ENCODE measurements at regions not wholly inside any gene's neighbourhood (a gene's known extent, or its start where the extent isn't known, plus 50 kb on each side); places are given as distances from the start of the nearest gene placed in this dataset.
A peak's percentile ranks its signal among the peaks of the same experiment; 100 is the strongest.

DNA sequence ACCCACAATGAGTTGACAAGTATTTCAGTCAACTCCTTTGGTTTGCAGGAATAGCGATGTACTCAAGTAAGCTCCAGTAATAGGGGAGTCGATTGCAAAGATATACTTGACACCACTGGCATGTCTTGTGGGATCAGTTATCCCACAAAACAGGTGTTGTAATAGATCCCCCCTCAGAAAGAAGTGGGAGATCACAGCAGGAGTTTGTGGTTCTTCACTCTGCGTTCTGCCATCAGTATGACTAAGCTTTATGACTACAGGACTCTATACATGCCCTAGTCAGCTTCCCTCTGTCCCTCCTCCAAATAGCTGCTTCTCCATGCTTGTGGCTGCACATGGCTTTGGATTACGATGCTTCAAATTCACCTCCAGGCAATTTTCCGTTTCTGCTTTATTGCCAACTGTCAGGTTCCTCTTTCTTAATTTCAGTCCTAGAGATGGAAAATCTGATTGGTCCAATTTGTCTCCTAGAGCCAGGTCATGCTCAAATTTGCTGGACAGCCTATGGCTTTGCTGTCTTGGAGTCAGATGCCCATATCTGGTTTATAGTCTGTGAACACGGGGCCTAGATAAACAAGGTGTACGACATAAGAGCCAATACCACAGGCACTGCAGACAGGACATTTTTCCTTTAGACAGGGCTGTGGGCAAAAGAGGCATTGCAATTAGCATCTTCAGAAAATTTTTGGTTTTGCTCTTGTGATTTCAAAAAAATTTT lies 221.7 kb downstream of the PAX3 start:
- Histone ChIP-seq H3K79me2 (ENCODE audit: control insufficient read depth, insufficient read depth, low read length) (no peaks in the 10 kb centered on the region), H3K4me2 (ENCODE audit: extremely low read depth, insufficient read depth, low read length) (no peak overlapping the region), H2AFZ (ENCODE audit: low read length) (no peak overlapping the region), H3K27ac (ENCODE audit: insufficient read depth, low read length) (no peak overlapping the region), H3K4me3 (replicated peaks in 1 of 4; ENCODE audit: control extremely low read depth in 1 of 4, insufficient read depth in 1 of 4, low read depth in 3 of 4, low read length in 4 of 4) (no peak overlapping the region), H3K36me3 (ENCODE audit: control insufficient read depth, insufficient read depth, low read length) (no peaks in the 10 kb centered on the region), H3K27me3 (ENCODE audit: control insufficient read depth, insufficient read depth, low read length) (no peaks in the 10 kb centered on the region), H3K9me3 (ENCODE audit: control insufficient read depth, insufficient read depth, low read depth, low read length) (no peaks in the 10 kb centered on the region), H4K20me1 (ENCODE audit: control insufficient read depth, extremely low read depth, insufficient read depth, low read length) (no peaks in the 10 kb centered on the region), H3K4me1 (ENCODE audit: control insufficient read depth, extremely low read depth, insufficient read depth, low read length) (no peaks in the 10 kb centered on the region), H3K9ac (ENCODE audit: insufficient read depth, low read length) (no peak overlapping the region)
- TF ChIP-seq, protein P1, sequence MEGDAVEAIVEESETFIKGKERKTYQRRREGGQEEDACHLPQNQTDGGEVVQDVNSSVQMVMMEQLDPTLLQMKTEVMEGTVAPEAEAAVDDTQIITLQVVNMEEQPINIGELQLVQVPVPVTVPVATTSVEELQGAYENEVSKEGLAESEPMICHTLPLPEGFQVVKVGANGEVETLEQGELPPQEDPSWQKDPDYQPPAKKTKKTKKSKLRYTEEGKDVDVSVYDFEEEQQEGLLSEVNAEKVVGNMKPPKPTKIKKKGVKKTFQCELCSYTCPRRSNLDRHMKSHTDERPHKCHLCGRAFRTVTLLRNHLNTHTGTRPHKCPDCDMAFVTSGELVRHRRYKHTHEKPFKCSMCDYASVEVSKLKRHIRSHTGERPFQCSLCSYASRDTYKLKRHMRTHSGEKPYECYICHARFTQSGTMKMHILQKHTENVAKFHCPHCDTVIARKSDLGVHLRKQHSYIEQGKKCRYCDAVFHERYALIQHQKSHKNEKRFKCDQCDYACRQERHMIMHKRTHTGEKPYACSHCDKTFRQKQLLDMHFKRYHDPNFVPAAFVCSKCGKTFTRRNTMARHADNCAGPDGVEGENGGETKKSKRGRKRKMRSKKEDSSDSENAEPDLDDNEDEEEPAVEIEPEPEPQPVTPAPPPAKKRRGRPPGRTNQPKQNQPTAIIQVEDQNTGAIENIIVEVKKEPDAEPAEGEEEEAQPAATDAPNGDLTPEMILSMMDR (conservative IDR thresholded peaks at IDR 0.05 in 1 of 2, IDR thresholded peaks at IDR 0.05 in 1 of 2; ENCODE audit: low read depth in 1 of 2, low read length in 2 of 2), result no peak
- TF ChIP-seq EZH2 (IDR thresholded peaks at IDR 0.05; ENCODE audit: low read length, missing control alignments), result no peak
- DNase-seq (ENCODE audit: low read depth in 2 of 2), result peak in 1 of 2 donors; percentile 49

- Histone ChIP-seq H3K9ac (ENCODE audit: insufficient read depth, low read length) (no peak overlapping the region), H3K9me3 (ENCODE audit: control insufficient read depth, insufficient read depth, low read depth, low read length) (no peaks in the 10 kb centered on the region), H3K36me3 (ENCODE audit: control insufficient read depth, insufficient read depth, low read length) (no peaks in the 10 kb centered on the region), H3K4me1 (ENCODE audit: control insufficient read depth, extremely low read depth, insufficient read depth, low read length) (no peaks in the 10 kb centered on the region), H3K27me3 (ENCODE audit: control insufficient read depth, insufficient read depth, low read length) (no peaks in the 10 kb centered on the region), H4K20me1 (ENCODE audit: control insufficient read depth, extremely low read depth, insufficient read depth, low read length) (no peaks in the 10 kb centered on the region), H3K79me2 (ENCODE audit: control insufficient read depth, insufficient read depth, low read length) (no peaks in the 10 kb centered on the region), H2AFZ (ENCODE audit: low read length) (no peak overlapping the region), H3K27ac (ENCODE audit: insufficient read depth, low read length) (no peak overlapping the region), H3K4me2 (ENCODE audit: extremely low read depth, insufficient read depth, low read length) (no peak overlapping the region), H3K4me3 (replicated peaks in 1 of 4; ENCODE audit: control extremely low read depth in 1 of 4, insufficient read depth in 1 of 4, low read depth in 3 of 4, low read length in 4 of 4) (no peak overlapping the region)
- TF ChIP-seq, protein P1 (conservative IDR thresholded peaks at IDR 0.05 in 1 of 2, IDR thresholded peaks at IDR 0.05 in 1 of 2; ENCODE audit: low read depth in 1 of 2, low read length in 2 of 2), result no peak
- no peak for TF ChIP-seq EZH2 (IDR thresholded peaks at IDR 0.05; ENCODE audit: low read length, missing control alignments)
- no peak for DNase-seq (ENCODE audit: low read depth in 2 of 2)
Observed at GRCh38 chr2:222074674-222075073, 224.1 kb downstream of the PAX3 start.

- H2AFZ ChIP-seq (ENCODE audit: low read length), result no peak overlapping the region
- H3K9me3 ChIP-seq (ENCODE audit: control insufficient read depth, insufficient read depth, low read depth, low read length), result no peaks in the 10 kb centered on the region
- no peak overlapping the region for H3K4me3 ChIP-seq (replicated peaks in 1 of 4; ENCODE audit: control extremely low read depth in 1 of 4, insufficient read depth in 1 of 4, low read depth in 3 of 4, low read length in 4 of 4)
- no peak overlapping the region for H3K27ac ChIP-seq (ENCODE audit: insufficient read depth, low read length)
- H3K4me1 ChIP-seq (ENCODE audit: control insufficient read depth, extremely low read depth, insufficient read depth, low read length), result no peaks in the 10 kb centered on the region
- no peak for DNase-seq (ENCODE audit: low read depth in 2 of 2)
- no peak overlapping the region for H3K9ac ChIP-seq (ENCODE audit: insufficient read depth, low read length)
- no peaks in the 10 kb centered on the region for H3K36me3 ChIP-seq (ENCODE audit: control insufficient read depth, insufficient read depth, low read length)
- H4K20me1 ChIP-seq (ENCODE audit: control insufficient read depth, extremely low read depth, insufficient read depth, low read length), result no peaks in the 10 kb centered on the region
- H3K4me2 ChIP-seq (ENCODE audit: extremely low read depth, insufficient read depth, low read length), result no peak overlapping the region
- H3K79me2 ChIP-seq (ENCODE audit: control insufficient read depth, insufficient read depth, low read length), result no peaks in the 10 kb centered on the region
- H3K27me3 ChIP-seq (ENCODE audit: control insufficient read depth, insufficient read depth, low read length), result no peaks in the 10 kb centered on the region
- TF ChIP-seq, protein P1 (conservative IDR thresholded peaks at IDR 0.05 in 1 of 2, IDR thresholded peaks at IDR 0.05 in 1 of 2; ENCODE audit: low read depth in 1 of 2, low read length in 2 of 2), result no peak
- TF ChIP-seq EZH2 (IDR thresholded peaks at IDR 0.05; ENCODE audit: low read length, missing control alignments), result no peak
Observed at GRCh38 chr2:222071911-222072310, 226.9 kb downstream of the PAX3 start.
